GM18517 (cell line): ENCODE measurements at regions not wholly inside any gene's neighbourhood (a gene's known extent, or its start where the extent isn't known, plus 50 kb on each side); places are given as distances from the start of the nearest gene placed in this dataset.
"Not testable (repeated sequence)": the region's sequence is repeated elsewhere in the genome, so short reads cannot be mapped to it uniquely, and the experiment has no call there.

ENCODE experiments used
- ATAC-seq: cut with Tn5 transposase; IDR thresholded peaks from one replicate; pipeline ENCODE4 v1.9.1; 2021; ENCODE audit warnings: mild to moderate bottlenecking, moderate library complexity; ENCODE audit not compliant: unreplicated experiment

- ATAC-seq = no peak
Measured at GRCh38 chr11:33974804-33975203, 76.7 kb upstream of the CAPRIN1 start.

GRCh38 chr11:33971530-33971929 lies 79.7 kb upstream of the LMO2 start:
- not testable (repeated sequence) for ATAC-seq

GRCh38 chr11:33970984-33971466 lies 79.1 kb upstream of the LMO2 start:
- ATAC-seq = no peak

GRCh38 chr11:33967451-33967850 lies 75.6 kb upstream of the LMO2 start:
- ATAC-seq = no peak

- no peak for ATAC-seq
Measured at GRCh38 chr11:33965032-33965431, 73.2 kb upstream of the LMO2 start.

- no peak for ATAC-seq
Measured at GRCh38 chr11:33959855-33960400, 68.1 kb upstream of the LMO2 start.

- no peak for ATAC-seq
Measured at GRCh38 chr11:33957304-33957917, 65.5 kb upstream of the LMO2 start.

GRCh38 chr11:33956611-33957010 lies 64.7 kb upstream of the LMO2 start:
- no peak for ATAC-seq

- ATAC-seq = no peak
Measured at GRCh38 chr11:33953289-33953688, 61.4 kb upstream of the LMO2 start.

GRCh38 chr11:33952805-33953204 lies 60.9 kb upstream of the LMO2 start:
- ATAC-seq = no peak

- no peak for ATAC-seq
Measured at GRCh38 chr11:33949252-33949913, 57.5 kb upstream of the LMO2 start.

GRCh38 chr11:33948494-33948893 lies 56.6 kb upstream of the LMO2 start:
- ATAC-seq = no peak

GRCh38 chr11:33947918-33948317 lies 56.0 kb upstream of the LMO2 start:
- ATAC-seq = not testable (repeated sequence)

GRCh38 chr11:33946930-33947329 lies 55.1 kb upstream of the LMO2 start:
- ATAC-seq = no peak

- no peak for ATAC-seq
Measured at GRCh38 chr11:33945481-33946268, 53.8 kb upstream of the LMO2 start.

GRCh38 chr11:33944693-33945424 lies 53.0 kb upstream of the LMO2 start:
- ATAC-seq = no peak

GRCh38 chr11:33944345-33944692 lies 52.4 kb upstream of the LMO2 start:
- no peak for ATAC-seq

- ATAC-seq = no peak
Measured at GRCh38 chr11:33942954-33943353, 51.1 kb upstream of the LMO2 start.

GRCh38 chr11:33941637-33942160 lies 49.8 kb upstream of the LMO2 start:
- ATAC-seq = peak; percentile 45
